ENCODE measurements at regions not wholly inside any gene's neighbourhood (a gene's known extent, or its start where the extent isn't known, plus 50 kb on each side); places are given as distances from the start of the nearest gene placed in this dataset.

DNA sequence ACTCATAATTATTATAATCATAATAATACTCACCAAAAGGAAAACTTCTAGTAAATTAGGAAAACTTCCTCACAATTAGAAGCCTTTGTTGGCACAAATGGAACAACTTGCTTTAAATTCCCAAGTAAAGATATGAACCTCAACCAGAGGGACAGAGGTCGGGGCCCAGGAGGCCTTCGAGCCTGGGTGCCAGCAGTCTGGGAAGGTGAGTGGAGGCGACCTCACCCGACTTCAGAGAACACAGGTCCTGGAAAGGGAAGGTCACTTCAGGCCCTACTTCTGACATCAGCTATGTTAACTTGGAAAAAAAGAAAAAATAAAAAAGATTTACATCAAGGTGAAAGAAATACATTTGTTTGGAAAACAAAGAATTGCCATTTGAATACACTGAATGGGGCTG is 350.0 kb upstream of the MYT1L start:
- no peak for DNase-seq

DNA sequence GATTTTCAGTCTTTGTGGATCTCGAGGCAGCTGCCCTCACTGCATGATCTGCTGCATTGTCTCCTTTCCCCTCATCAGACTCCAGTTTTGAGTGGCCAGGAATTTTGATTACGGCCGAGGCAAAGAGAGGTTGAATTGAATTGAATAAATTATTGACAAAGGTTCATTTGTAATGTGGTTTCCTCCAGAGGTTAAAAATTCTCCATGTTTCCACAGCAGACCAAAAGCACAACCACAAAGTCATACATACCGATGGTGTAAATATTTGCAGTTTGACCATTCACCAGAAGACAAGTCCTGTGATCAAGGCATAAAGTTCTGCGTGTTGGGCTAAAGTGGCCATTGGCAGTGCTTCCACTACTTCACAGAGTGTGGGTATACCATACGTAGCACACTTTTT is 343.8 kb upstream of the MYT1L start:
- DNase-seq = no peak

DNA sequence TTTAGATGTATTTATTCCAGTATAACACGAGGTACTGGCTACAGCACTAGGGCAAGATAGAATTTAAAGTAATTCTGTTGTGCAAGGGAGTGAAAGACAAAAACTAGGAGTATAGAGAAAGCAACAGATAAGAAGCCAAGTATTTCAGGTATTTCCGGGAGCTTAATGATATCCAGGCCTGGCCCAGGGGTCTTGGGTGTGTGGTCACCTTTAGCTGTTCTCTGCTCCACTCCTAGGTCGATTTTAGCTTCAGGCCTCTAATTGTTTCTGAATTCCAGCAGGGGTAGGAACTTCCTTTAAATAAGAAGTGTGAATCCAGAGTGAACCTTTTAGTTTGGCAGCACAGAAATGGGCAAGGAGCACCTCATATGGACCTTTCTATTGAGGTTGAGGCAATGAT is 342.3 kb upstream of the MYT1L start:
- DNase-seq = no peak

DNA sequence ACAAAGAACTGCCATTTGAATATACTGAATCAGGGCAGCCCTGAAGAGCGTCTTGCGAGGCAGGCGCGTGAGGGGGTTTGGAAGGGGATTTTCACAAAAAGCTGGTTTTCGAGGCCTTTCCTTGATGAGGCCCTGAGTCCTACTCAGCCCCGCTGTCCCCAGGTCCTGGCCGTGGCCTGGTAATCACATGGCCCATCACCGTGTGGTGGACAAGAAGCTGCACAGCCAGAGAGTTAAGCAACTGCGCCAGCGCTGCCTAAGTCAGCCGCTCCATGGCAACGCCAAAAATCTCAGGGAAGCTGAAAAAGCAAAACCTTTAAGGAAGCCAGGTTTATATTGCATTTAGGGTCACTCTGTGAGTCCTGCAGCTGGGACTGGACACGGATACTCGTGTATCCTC is 341.2 kb upstream of the MYT1L start:
- DNase-seq = no peak

- no peak for DNase-seq
Observed at GRCh38 chr2:2671826-2672225, 340.8 kb upstream of the MYT1L start.

DNA sequence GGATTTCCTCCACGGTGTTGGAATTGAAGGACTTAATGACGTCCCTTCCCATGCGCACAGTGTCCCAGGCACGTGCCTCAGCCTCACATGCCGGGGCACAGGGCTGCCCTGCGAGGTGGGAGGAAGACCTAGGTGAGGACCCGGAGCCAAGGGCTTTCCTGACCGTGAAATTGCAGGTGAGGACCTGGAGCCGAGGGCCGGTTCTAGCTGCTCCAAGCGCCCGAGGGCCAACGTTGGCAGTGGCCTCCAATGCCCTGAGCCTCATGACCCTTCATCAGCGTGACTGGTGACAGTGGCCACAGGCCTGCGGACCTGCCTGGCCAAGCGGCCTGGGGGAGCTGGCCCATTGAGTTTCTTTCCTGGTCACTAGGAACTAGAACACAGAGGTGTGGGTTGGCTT is 338.2 kb upstream of the MYT1L start:
- DNase-seq = no peak

- no peak for DNase-seq
Observed at GRCh38 chr2:2668681-2669265, 337.7 kb upstream of the MYT1L start.

- DNase-seq = no peak
Observed at GRCh38 chr2:2667690-2668089, 336.6 kb upstream of the MYT1L start.

GRCh38 chr2:2665834-2666133 is 334.7 kb upstream of the MYT1L start:
- DNase-seq = no peak

DNA sequence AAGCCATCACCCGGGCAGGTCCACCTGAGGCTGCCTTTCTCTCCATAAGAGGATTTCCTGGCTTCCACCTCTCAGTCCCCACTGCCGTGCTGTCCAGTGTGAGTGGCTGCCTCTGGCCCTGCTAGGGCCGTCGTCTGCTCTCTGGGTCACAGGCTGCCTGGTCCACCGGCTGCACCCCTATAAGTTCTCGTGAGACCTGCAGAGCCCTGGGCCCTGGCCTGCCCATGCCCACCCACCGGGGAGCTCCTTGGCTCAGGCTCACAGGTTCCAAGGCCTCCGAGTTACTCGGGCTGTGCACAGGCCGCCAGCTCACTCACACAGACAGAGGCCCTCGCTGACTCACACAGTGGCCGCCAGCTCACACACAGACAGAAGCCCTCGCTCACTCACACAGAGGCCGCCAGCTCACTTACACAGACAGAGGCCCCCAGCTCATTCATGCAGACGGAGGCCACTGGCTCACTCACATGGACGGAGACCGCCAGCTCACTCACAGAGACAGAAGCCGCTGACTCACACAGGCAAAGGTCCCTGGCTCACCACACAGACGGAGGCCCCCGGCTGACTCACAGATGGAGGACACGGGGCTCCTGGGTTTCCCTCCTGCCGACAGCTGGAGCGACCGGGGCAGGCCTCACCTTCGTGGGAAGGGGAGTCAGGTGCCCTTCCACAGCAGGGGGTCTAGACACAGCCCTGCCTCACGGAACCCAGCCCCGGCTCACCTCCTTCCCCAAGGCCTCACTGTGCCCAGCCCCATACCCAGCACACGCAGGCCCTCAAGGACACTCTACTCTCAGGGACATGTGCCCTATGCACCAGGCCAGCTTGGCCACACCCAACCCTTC is 334.1 kb upstream of the MYT1L start:
- DNase-seq = no peak

DNA sequence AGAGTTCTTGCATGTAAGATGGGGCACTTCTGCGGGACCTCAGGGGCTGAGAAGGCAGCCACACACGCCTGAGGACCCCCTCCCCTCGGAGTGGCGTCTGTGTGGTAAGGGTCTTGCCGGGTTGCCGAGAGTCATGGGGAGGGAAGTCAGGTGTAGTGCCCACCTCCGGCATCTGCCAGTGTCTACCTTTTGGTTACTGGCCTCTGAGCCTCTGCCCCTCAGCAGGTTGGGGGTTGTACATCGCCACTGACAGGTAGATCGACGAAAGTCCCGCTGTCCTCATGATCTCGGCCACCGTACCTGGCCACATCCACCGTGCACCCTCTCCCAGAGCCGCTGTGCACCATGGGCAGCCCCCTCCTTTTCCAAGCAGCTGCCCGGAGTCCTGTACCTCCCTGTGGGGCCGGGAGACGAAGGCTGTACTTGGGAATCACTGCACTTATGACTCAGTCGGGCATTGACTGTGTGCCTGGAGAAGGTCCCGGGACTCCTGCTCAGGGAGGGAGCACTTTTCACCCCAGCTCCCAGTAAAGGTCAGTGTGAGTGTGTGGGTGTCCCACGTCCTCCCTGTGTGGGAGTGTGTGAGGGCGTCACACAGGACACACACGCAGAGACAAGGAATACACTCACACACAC is 332.4 kb upstream of the MYT1L start:
- DNase-seq = no peak

- DNase-seq = no peak
Observed at GRCh38 chr2:2662847-2663356, 331.8 kb upstream of the MYT1L start.

GRCh38 chr2:2662037-2662846 is 331.2 kb upstream of the MYT1L start:
- no peak for DNase-seq

DNA sequence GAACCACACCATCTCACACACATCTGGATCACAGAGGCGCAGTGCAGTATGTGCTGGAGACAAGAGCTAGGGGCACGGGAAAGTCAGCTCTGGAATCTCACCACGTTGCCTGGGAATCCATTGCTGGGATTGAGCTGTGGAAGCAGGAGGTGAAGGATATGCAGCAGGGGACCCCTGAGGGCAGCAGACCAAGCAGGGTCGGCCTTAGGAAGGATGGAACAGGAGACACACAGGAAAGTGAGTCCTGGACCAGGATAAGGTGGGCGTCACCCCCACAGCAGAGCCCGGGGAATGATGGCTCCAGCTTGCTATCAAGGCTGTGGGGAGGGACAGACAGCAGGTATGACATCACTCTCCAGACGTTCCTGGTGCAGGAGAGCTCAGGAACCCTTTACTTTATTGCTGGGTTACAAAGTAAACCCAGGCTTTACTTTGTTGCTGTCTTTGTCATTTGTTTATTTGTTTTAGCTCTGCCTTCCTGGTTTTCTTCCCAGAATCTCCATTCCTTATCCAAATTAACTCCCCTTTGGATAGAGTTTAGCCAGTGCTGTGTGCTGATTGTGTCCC is 329.8 kb upstream of the MYT1L start:
- DNase-seq = no peak

GRCh38 chr2:2657121-2657962 is 326.3 kb upstream of the MYT1L start:
- no peak for DNase-seq

DNA sequence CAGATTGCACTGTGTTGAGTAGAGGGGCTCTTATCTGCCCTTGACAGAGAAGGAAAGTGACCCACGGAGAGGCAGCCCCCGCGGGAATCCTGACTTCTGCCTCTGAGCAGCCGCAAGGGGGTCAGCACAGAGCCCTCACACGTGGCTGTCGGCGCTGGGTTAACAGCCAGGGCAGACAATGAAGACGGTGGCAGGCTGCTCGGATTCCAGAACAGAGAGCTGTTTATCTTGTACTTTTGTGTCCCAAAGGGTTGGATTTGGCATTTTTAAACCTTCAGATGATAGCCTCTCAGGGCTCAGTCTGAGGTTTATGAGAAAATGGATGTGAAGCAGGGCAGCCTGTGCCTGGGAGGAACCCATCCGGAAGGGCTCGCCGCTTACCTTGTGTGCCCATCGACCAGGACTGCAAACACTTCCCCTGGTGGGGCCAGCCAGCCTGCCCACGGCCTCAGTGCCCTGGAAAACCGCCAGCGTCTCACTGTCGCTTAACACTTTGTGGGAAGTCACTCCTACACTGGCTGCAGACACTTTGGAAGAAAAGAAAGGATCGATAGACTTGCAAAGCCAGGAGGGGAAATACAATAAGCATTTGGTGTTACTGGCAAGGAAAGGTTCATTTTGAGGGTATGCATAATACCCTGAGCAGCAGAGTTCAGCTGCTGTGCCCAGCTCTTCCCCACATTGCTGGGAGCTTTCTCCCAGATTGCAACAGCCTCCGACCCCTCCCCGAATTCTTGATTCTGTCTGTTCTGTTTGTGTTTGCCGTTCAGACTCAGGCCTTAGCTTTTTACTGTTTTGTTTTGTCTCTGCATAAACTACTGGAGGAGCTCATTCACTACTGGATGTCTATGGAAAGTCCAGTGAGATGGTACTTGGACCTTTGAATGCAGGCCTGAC is 325.3 kb upstream of the MYT1L start:
- no peak for DNase-seq

DNA sequence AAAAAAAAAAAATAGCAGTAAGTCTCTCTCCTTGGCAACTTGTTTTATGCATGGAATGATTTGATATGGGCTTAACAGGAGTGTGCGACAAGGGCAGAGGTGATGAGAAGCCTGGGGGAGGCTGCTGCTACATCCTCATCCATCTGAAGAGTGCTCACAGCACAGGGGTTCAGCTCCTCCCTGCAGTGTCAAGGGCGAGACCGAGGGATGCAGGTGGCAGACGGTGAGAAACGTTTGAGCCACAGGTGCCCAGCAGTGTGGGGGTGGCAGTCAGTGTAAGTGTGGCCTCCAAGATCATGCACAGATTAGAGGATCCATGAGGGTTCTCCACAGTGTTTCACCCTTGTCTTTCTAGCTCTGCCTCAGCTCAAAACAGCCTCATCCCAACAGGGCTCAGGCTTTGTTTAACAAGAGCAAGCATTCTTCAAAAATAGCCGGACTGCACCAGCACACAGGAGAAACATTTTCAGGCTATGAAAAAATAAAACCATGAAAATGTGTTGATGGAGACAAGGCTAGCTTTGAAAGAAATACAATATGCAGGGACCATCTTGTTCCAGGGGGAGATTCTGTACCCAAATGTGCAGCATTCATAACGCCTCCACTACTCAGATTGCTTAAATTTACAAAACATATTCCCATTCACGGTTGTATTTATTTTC is 324.5 kb upstream of the MYT1L start:
- DNase-seq = no peak

DNA sequence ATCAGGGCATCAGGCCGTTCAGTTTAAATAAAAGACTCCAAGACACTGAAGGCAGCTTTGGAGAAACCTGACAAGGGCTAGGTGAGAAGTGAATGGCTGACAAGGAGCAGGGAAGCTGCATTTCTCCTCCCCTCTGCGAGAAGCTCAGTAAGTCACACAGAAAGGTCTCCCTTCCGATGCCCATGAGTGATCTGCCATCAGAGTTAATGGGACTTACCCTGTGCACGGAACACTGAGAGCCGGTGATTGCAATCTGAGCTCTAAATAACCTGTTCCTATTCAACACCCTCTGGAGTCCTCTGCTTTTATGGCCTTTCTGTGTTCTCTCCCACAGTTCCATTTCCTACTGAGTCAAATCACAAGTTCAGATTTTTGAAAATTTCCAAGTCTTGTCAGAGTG is 322.2 kb upstream of the MYT1L start:
- no peak for DNase-seq

DNA sequence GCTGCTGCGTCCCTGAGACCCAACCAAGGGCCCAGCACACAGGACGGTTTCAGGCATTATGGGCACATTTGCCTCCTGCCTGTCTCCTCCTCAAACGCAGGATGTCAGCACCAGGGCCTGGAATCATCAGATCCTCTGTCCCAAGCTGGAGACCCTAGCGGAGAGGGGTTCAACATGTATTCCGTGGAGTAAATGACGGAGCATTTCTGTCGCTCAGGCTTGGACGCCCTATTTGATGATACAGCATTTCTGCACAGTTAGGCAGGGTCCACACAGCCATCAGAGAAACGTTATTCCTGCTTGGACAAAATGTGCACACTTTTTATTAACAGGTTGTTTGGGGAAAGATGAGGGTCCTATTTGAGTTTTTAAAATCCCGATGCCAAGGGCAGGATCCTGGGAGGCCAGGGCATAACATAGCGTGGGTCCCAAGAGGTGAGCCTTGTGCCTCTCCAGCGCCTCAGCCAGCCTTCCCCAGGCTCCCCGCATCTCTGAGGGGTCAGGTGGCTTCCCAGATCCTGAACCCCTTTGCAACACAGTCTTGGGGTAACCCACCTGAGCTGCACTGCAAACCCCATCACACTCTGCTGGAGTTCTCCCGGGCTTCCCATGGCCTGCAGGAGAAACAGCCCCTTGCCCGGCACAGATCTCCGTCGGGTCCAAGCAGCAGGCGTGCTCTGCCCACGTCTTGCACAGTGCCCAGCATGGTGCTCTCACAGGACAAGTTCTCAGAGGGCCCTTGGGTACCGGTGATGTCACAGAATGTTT is 319.7 kb upstream of the MYT1L start:
- no peak for DNase-seq
